ENCODE measurements at regions not wholly inside any gene's neighbourhood (a gene's known extent, or its start where the extent isn't known, plus 50 kb on each side); places are given as distances from the start of the nearest gene placed in this dataset.

DNA sequence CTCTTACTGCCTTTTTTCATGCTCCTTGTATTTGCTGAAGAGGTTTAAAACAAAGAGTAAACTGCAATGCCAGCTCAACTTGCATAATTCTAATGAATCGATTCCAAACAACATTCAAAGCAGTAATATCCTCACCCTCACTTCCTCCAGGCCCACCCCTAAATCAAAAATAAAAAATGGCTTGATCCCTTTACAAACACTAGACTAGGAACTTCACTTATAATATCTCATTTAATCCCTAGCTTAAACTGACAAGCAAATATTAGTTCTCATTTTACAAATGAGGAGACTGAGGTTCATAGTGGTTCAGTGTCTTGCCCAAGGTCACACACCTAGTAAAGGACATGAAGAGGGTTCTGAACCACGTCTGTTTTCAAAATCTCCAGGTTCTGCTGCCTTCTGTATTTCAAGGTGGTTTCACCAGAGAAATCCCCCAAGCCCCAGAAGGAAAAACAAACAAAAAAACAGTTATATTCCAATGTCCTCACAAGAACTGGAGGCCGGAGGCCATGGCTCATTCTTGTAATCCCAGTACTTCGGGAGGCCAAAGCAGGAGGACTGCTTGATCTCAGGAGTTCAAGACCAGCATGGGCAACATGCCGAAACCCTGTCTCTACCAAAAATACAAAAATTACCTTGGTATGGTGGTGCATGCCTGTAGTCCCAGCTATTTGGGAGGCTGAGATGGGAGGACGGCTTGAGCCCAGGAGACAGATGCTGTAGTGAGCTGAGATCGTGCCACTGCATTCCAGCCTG, 80.3 kb upstream of the GRIN2A start:
- H3K4me2 ChIP-seq (ENCODE audit: low read length): no peak overlapping the region
- H3K9ac ChIP-seq (ENCODE audit: low read length): no peak overlapping the region
- no peaks in the 10 kb centered on the region for H3K9me2 ChIP-seq (ENCODE audit: insufficient read depth, low read length)
- H3K36me3 ChIP-seq (ENCODE audit: insufficient read depth, low read length): no peaks in the 10 kb centered on the region
- no peaks in the 10 kb centered on the region for H3K9me3 ChIP-seq (ENCODE audit: low read length)
- no peak overlapping the region for H3K27ac ChIP-seq (ENCODE audit: low read length)
- H2AFZ ChIP-seq (ENCODE audit: low read depth, low read length): no peak overlapping the region
- TF ChIP-seq MXI1 (conservative IDR thresholded peaks at IDR 0.05; ENCODE audit: poor library complexity, severe bottlenecking) (no peak), POLR2AphosphoS5 (IDR thresholded peaks at IDR 0.05) (no peak), CTCF (IDR thresholded peaks at IDR 0.05; ENCODE audit: poor library complexity, severe bottlenecking) (no peak), TAF1 (IDR thresholded peaks at IDR 0.05; ENCODE audit: low read depth) (no peak), EP300 (conservative IDR thresholded peaks at IDR 0.05; ENCODE audit: poor library complexity, severe bottlenecking) (no peak), SMC3 (conservative IDR thresholded peaks at IDR 0.05; ENCODE audit: poor library complexity) (no peak), EZH2 (IDR thresholded peaks at IDR 0.05; ENCODE audit: borderline replicate concordance, insufficient read depth, low read length, poor library complexity, severe bottlenecking) (no peak), RAD21 (conservative IDR thresholded peaks at IDR 0.05) (no peak)
- TF ChIP-seq, protein P1, sequence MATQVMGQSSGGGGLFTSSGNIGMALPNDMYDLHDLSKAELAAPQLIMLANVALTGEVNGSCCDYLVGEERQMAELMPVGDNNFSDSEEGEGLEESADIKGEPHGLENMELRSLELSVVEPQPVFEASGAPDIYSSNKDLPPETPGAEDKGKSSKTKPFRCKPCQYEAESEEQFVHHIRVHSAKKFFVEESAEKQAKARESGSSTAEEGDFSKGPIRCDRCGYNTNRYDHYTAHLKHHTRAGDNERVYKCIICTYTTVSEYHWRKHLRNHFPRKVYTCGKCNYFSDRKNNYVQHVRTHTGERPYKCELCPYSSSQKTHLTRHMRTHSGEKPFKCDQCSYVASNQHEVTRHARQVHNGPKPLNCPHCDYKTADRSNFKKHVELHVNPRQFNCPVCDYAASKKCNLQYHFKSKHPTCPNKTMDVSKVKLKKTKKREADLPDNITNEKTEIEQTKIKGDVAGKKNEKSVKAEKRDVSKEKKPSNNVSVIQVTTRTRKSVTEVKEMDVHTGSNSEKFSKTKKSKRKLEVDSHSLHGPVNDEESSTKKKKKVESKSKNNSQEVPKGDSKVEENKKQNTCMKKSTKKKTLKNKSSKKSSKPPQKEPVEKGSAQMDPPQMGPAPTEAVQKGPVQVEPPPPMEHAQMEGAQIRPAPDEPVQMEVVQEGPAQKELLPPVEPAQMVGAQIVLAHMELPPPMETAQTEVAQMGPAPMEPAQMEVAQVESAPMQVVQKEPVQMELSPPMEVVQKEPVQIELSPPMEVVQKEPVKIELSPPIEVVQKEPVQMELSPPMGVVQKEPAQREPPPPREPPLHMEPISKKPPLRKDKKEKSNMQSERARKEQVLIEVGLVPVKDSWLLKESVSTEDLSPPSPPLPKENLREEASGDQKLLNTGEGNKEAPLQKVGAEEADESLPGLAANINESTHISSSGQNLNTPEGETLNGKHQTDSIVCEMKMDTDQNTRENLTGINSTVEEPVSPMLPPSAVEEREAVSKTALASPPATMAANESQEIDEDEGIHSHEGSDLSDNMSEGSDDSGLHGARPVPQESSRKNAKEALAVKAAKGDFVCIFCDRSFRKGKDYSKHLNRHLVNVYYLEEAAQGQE (IDR thresholded peaks at IDR 0.05; ENCODE audit: borderline replicate concordance): no peak
- H3K27me3 ChIP-seq (ENCODE audit: insufficient read depth, low read depth, low read length): no peaks in the 10 kb centered on the region
- H3K4me3 ChIP-seq (ENCODE audit: low read length): no peak overlapping the region
- H3F3A ChIP-seq (ENCODE audit: insufficient read depth, low read length, poor library complexity, severe bottlenecking): no peaks in the 10 kb centered on the region
- no peaks in the 10 kb centered on the region for H3K79me2 ChIP-seq (replicated peaks; ENCODE audit: insufficient read depth, low read length)
- no peaks in the 10 kb centered on the region for H4K20me1 ChIP-seq (ENCODE audit: insufficient read depth)

GRCh38 chr16:10265770-10266615, 83.8 kb upstream of the GRIN2A start:
- H3K9me2 ChIP-seq (ENCODE audit: insufficient read depth, low read length): no peaks in the 10 kb centered on the region
- no peak overlapping the region for H3K9ac ChIP-seq (ENCODE audit: low read length)
- no peaks in the 10 kb centered on the region for H3K79me2 ChIP-seq (replicated peaks; ENCODE audit: insufficient read depth, low read length)
- TF ChIP-seq RAD21 (conservative IDR thresholded peaks at IDR 0.05): no peak
- TF ChIP-seq, protein P1 (IDR thresholded peaks at IDR 0.05; ENCODE audit: borderline replicate concordance): no peak
- TF ChIP-seq MXI1 (conservative IDR thresholded peaks at IDR 0.05; ENCODE audit: poor library complexity, severe bottlenecking): no peak
- TF ChIP-seq EP300 (conservative IDR thresholded peaks at IDR 0.05; ENCODE audit: poor library complexity, severe bottlenecking): no peak
- H3K36me3 ChIP-seq (ENCODE audit: insufficient read depth, low read length): no peaks in the 10 kb centered on the region
- no peak overlapping the region for H2AFZ ChIP-seq (ENCODE audit: low read depth, low read length)
- H3K27me3 ChIP-seq (ENCODE audit: insufficient read depth, low read depth, low read length): no peaks in the 10 kb centered on the region
- H3K4me2 ChIP-seq (ENCODE audit: low read length): no peak overlapping the region
- H3K27ac ChIP-seq (ENCODE audit: low read length): no peak overlapping the region
- no peaks in the 10 kb centered on the region for H3K9me3 ChIP-seq (ENCODE audit: low read length)
- no peak overlapping the region for H3K4me3 ChIP-seq (ENCODE audit: low read length)
- no peaks in the 10 kb centered on the region for H3F3A ChIP-seq (ENCODE audit: insufficient read depth, low read length, poor library complexity, severe bottlenecking)
- no peaks in the 10 kb centered on the region for H4K20me1 ChIP-seq (ENCODE audit: insufficient read depth)
